ENCODE measurements at regions not wholly inside any gene's neighbourhood (a gene's known extent, or its start where the extent isn't known, plus 50 kb on each side); places are given as distances from the start of the nearest gene placed in this dataset.

DNA sequence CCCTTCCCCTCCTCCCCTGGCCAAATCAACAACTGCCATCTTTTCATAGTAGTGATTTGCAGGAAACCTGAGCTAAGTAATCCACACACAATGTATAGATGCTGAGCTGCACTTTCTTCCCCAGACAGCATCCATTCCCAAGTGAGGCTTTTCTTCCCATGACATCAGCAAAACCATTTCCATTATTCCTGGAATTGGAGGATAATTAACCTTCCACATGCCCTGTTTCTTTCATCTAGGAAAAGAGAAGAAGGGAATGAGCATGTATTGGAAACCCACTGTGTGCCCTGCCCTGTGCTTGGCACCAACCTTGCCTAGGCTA, 268.0 kb downstream of the ZSWIM6 start:
- TF ChIP-seq GATA2 (IDR thresholded peaks at IDR 0.05; ENCODE audit: insufficient read depth, insufficient read length, low read depth, low read length) (no peak), JUN (IDR thresholded peaks at IDR 0.05; ENCODE audit: borderline replicate concordance, insufficient read depth, insufficient read length, low read depth) (no peak)
- no peak for FAIRE-seq
- H3K4me1 ChIP-seq (ENCODE audit: control insufficient read depth, extremely low read depth, insufficient read depth, low read length), result no peaks in the 10 kb centered on the region

DNA sequence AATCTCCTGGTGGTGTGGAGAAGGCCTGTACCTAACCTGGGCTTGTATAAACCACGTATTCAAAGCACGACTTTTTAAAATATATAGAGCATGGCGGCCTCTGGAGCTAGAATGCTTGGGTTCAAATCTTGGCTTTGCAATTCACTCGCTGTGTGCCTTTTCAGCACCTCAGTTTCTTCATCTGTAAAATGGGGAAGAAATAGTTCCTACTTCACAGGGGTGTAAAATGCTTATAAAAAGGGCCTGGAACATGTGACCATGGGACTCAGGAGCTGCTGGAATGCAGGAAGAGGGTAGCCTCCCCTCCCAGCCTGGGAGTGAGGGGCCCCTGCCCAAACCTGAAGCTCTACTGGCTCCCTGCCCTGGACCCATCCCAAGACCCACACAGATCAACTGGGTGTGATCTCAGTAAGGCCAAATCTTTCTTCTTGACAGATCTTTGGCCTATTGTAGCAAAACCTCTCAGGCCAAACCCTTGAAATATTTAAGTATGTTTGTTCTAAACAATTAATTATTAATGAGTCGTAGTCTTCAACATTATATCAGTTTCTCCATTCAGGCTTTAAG, 269.0 kb downstream of the ZSWIM6 start:
- DNase-seq (ENCODE audit: low read depth, low spot score) (no peak), FAIRE-seq (no peak)
- H4K20me1 ChIP-seq (replicated peaks; ENCODE audit: control insufficient read depth, extremely low read depth, insufficient read depth, low read length), result no peaks in the 10 kb centered on the region
- no peak overlapping the region for H3K27ac ChIP-seq (ENCODE audit: insufficient read depth, low read depth, low read length)
- H3K79me2 ChIP-seq (ENCODE audit: control insufficient read depth, insufficient read depth, low read length), result no peaks in the 10 kb centered on the region
- H3K36me3 ChIP-seq (ENCODE audit: control insufficient read depth in 2 of 2, extremely low read depth in 1 of 2, insufficient read depth in 2 of 2, low read length in 2 of 2), result no peaks in the 10 kb centered on the region
- ChIA-PET CTCF (no interaction called here), POLR2A (no interaction called here)
- intact Hi-C loops (cut with micrococcal nuclease) (no loop called here), dilution Hi-C loops (cut with MboI; ENCODE audit: extremely low pct_ligation_motif_present, low sequenced_read_pairs) (no loop called here)
- H3K4me1 ChIP-seq (ENCODE audit: control insufficient read depth, extremely low read depth, insufficient read depth, low read length), result no peaks in the 10 kb centered on the region
- no peak overlapping the region for H2AFZ ChIP-seq (ENCODE audit: low read depth, low read length)
- no peaks in the 10 kb centered on the region for H3K9me3 ChIP-seq (replicated peaks; ENCODE audit: control insufficient read depth, insufficient read depth, low read length)
- no peak overlapping the region for H3K4me3 ChIP-seq (replicated peaks in 1 of 3; ENCODE audit: insufficient read depth in 1 of 3, low read depth in 1 of 3, low read length in 3 of 3)
- H3K4me2 ChIP-seq (ENCODE audit: insufficient read depth, low read length), result no peak overlapping the region
- no peak overlapping the region for H3K9ac ChIP-seq (replicated peaks; ENCODE audit: extremely low read depth, insufficient read depth, low read length)
- TF ChIP-seq POLR2A (IDR thresholded peaks at IDR 0.05; ENCODE audit: low read depth, low read length) (no peak), FOS (IDR thresholded peaks at IDR 0.05; ENCODE audit: borderline replicate concordance, insufficient read depth, low read length) (no peak)
- H3K27me3 ChIP-seq (ENCODE audit: control insufficient read depth in 2 of 2, insufficient read depth in 2 of 2, low read length in 2 of 2), result peaks cover 21 to 22% of the 10 kb centered on the region in 2 experiments
- no TSS peak for BruUV-seq (replicated peaks)
- H3K9me1 ChIP-seq (replicated peaks; ENCODE audit: control insufficient read depth, extremely low read depth, insufficient read depth, low read length), result no peaks in the 10 kb centered on the region

More for the DNA sequence above, 268.0 kb downstream of the ZSWIM6 start:
- Histone ChIP-seq H3K9me1 (replicated peaks; ENCODE audit: control insufficient read depth, extremely low read depth, insufficient read depth, low read length) (no peaks in the 10 kb centered on the region), H3K9me3 (replicated peaks; ENCODE audit: control insufficient read depth, insufficient read depth, low read length) (no peaks in the 10 kb centered on the region), H2AFZ (ENCODE audit: low read depth, low read length) (no peak overlapping the region), H3K79me2 (ENCODE audit: control insufficient read depth, insufficient read depth, low read length) (no peaks in the 10 kb centered on the region), H3K27me3 (ENCODE audit: control insufficient read depth in 2 of 2, insufficient read depth in 2 of 2, low read length in 2 of 2) (peaks cover 21 to 24% of the 10 kb centered on the region in 2 experiments), H3K27ac (ENCODE audit: insufficient read depth, low read depth, low read length) (no peak overlapping the region), H3K4me2 (ENCODE audit: insufficient read depth, low read length) (no peak overlapping the region), H4K20me1 (replicated peaks; ENCODE audit: control insufficient read depth, extremely low read depth, insufficient read depth, low read length) (no peaks in the 10 kb centered on the region), H3K4me3 (replicated peaks in 1 of 3; ENCODE audit: insufficient read depth in 1 of 3, low read depth in 1 of 3, low read length in 3 of 3) (no peak overlapping the region), H3K9ac (replicated peaks; ENCODE audit: extremely low read depth, insufficient read depth, low read length) (no peak overlapping the region), H3K36me3 (ENCODE audit: control insufficient read depth in 2 of 2, extremely low read depth in 1 of 2, insufficient read depth in 2 of 2, low read length in 2 of 2) (no peaks in the 10 kb centered on the region)
- dilution Hi-C loops (cut with MboI; ENCODE audit: extremely low pct_ligation_motif_present, low sequenced_read_pairs) (no loop called here), intact Hi-C loops (cut with micrococcal nuclease) (no loop called here)
- ChIA-PET POLR2A (no interaction called here), CTCF (interaction anchor here (0.6 to 1.3 kb wide), 4 partner anchors 14 to 59 kb away, joined by 3 read pairs; no protein-coding TSS in a partner anchor)
- BruUV-seq (replicated peaks), result no TSS peak
- DNase-seq (ENCODE audit: low read depth, low spot score), result no peak
